Testis (tissue), 2 donors: ENCODE measurements at regions not wholly inside any gene's neighbourhood (a gene's known extent, or its start where the extent isn't known, plus 50 kb on each side); places are given as distances from the start of the nearest gene placed in this dataset.

ENCODE experiments used
- POLR2A ChIP-seq: fragments of 450-650 bp; IDR thresholded peaks from one replicate; pipeline ENCODE4 v1.6.1; 2017; ENCODE audit warnings: antibody characterized with exemption, mild to moderate bottlenecking, moderate library complexity
- TF ChIP-seq, protein P1 (sequence below), 3 experiments: fragments of 450-650 bp in 2 of 3; fragments of 200-600 bp in 1 of 3; sonication (generic) in 1 of 3; IDR thresholded peaks; one replicate each; pipeline ENCODE4 v1.5.1; 2016 to 2019; ENCODE audit warnings: antibody characterized with exemption in 3 of 3, mild to moderate bottlenecking in 2 of 3, moderate library complexity in 1 of 3

DNA sequence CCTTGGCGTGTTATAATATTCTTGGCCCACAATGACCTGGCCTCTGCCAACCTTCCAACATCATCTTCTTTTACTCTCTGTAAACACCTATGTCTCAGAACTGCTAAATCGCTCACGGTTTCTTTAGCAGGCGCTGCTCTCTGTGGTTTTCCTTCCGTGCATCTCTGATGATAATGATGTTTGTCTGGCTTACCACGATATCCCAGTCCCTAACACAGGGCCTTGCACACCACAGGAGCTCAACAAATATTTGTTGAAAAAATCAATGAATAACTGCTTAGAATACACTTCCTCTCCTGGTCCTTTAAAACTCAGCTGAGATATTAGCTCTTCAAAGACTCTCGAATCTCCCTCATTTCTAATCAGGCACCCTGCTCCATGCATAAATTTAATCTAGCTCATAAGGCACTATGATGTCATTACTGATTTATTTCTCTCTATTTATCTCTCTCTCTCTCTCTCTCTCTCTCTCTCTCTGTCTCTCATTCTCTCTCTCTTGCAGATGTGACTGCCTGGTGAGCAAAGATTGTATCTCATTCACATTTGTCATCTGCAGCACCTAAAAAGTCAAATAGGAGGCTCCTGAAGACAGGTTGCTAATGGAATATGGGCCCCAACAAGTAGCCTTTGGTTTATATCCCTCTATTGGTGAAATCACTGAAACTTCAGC, 206.4 kb downstream of the NHLRC3 start:
- TF ChIP-seq, protein P1, sequence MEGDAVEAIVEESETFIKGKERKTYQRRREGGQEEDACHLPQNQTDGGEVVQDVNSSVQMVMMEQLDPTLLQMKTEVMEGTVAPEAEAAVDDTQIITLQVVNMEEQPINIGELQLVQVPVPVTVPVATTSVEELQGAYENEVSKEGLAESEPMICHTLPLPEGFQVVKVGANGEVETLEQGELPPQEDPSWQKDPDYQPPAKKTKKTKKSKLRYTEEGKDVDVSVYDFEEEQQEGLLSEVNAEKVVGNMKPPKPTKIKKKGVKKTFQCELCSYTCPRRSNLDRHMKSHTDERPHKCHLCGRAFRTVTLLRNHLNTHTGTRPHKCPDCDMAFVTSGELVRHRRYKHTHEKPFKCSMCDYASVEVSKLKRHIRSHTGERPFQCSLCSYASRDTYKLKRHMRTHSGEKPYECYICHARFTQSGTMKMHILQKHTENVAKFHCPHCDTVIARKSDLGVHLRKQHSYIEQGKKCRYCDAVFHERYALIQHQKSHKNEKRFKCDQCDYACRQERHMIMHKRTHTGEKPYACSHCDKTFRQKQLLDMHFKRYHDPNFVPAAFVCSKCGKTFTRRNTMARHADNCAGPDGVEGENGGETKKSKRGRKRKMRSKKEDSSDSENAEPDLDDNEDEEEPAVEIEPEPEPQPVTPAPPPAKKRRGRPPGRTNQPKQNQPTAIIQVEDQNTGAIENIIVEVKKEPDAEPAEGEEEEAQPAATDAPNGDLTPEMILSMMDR (IDR thresholded peaks at IDR 0.05) = no peak
- no peak for TF ChIP-seq POLR2A
